IgD-negative memory B cell (primary cell): ENCODE measurements at regions not wholly inside any gene's neighbourhood (a gene's known extent, or its start where the extent isn't known, plus 50 kb on each side); places are given as distances from the start of the nearest gene placed in this dataset.

Experiments
- H3K27ac Mint-ChIP-seq, 3 donors: one replicate each; pipeline ENCODE4 v1.8.0; 2020 to 2022; ENCODE audit warnings: mild to moderate bottlenecking in 3 of 3, mixed read lengths in 3 of 3, moderate library complexity in 1 of 3
- H3K27me3 Mint-ChIP-seq: one replicate; pipeline ENCODE4 v1.8.0; 2021; ENCODE audit warnings: mixed read lengths
- H3K36me3 Mint-ChIP-seq: one replicate; pipeline ENCODE4 v1.8.0; 2020; ENCODE audit warnings: mild to moderate bottlenecking, mixed read lengths
- H3K4me1 Mint-ChIP-seq, 3 donors: one replicate each; pipeline ENCODE4 v1.8.0; 2020 to 2022; ENCODE audit warnings: mixed read lengths in 3 of 3, mild to moderate bottlenecking in 1 of 3
- H3K4me3 Mint-ChIP-seq, 4 donors: one replicate each; pipeline ENCODE4 v1.8.0; 2020 to 2022; ENCODE audit warnings: mild to moderate bottlenecking in 4 of 4, mixed read lengths in 4 of 4, moderate library complexity in 3 of 4
- H3K9me3 Mint-ChIP-seq, 3 donors: one replicate each; pipeline ENCODE4 v1.8.0; 2020 to 2021; ENCODE audit warnings: mixed read lengths in 3 of 3, mild to moderate bottlenecking in 1 of 3

DNA sequence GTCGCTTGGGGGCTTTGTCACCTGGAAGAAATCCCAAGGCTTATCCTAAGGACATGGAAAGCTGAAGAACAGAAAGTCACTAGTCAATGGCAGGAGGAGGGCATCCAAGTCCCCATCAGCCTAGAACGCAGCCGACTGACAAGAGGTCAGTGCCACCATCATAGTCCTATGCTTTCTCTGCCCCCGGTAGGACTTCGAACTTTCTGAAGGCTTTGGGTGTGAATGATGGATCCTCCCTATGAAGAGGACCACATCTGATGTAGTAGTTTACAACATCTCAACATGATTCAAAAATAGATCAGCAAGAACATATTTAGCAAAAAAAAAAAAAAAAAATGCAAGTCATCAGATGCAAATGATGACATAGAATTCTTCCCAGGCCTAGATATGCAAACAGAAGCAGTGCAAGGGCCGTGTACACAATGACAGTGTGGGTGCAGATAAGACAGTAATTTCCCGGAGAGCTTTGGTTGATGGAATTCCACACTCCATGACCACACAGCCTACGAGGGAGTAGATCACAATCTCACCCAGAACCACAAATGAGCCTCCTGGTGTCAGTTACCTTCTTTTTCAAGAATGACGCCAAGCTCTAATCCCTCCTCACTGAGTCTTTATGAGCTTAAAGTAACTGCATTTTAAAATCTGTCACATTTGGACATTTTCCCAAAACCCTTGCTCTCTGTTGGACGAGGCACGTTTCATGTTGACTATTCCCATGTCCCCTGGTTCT, 88.2 kb downstream of the PSMG1 start:
- peaks cover 0 to 7% (median 6%) of the 10 kb centered on the region in 3 donors for H3K4me1 Mint-ChIP-seq
- H3K36me3 Mint-ChIP-seq: peaks cover 1% of the 10 kb centered on the region
- no peak overlapping the region for H3K4me3 Mint-ChIP-seq
- no peaks in the 10 kb centered on the region for H3K9me3 Mint-ChIP-seq
- H3K27me3 Mint-ChIP-seq: peaks cover 5% of the 10 kb centered on the region
- H3K27ac Mint-ChIP-seq: no peak overlapping the region

DNA sequence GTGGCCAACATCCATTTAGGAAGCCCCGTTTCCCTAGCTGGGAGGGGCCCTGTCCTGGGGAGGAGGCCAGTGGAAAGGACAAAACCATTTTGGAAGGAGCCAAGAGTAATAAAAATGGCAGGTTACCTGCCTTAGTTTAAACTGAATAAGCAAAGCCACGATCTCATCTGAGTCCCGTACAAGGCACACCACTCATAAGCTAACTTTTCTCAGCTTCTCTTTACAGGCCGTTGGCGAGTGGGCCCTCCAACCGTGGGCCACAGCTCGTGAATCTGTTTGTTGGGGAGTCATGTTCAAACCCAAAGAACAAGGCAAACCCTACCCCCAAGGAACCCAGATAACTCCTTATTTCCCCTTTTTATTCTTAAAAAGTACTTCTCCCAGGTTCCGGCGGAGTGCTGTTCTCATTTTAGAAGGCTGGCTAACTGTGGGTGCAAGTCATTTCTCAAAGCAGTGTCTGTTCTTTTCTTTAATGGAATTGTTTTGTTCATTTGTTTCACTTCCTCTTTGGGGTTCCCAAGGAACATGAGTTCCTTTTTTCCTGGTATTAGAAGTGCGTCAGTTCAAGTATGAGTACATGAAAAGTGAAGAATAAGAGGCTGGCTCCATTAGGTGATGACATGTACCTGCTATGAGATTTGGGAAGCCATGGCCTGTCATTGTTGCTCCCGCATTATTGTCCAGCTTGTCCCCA, 89.0 kb downstream of the PSMG1 start:
- Mint-ChIP-seq H3K9me3 (no peaks in the 10 kb centered on the region), H3K4me1 (peaks cover 0 to 7% (median 6%) of the 10 kb centered on the region in 3 donors), H3K36me3 (peaks cover 1% of the 10 kb centered on the region), H3K27ac (no peak overlapping the region), H3K27me3 (peaks cover 5% of the 10 kb centered on the region), H3K4me3 (no peak overlapping the region)

DNA sequence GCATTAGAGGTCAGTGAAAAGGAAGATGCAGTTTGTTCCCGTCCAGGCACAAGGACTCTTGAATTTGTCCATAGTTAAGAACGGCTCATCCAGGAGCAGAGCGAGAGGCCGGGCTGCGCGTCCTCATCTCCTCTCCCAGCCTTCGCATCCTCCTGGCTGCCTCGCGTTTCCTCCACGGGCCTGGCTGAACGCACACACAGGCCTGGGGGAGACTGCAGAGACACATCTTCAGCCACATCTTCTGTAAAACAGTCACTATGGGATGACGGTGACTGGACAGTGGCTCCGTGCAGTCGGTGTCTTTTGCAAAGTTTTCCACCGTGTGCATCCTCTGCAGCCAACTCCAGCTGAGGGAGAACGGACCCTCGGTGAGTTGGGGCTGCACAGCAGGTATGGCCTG, 89.7 kb downstream of the PSMG1 start:
- Mint-ChIP-seq H3K4me1 (peaks cover 0 to 7% (median 6%) of the 10 kb centered on the region in 3 donors), H3K4me3 (no peak overlapping the region), H3K9me3 (no peaks in the 10 kb centered on the region), H3K27me3 (peaks cover 5% of the 10 kb centered on the region), H3K27ac (no peak overlapping the region), H3K36me3 (peaks cover 1% of the 10 kb centered on the region)

DNA sequence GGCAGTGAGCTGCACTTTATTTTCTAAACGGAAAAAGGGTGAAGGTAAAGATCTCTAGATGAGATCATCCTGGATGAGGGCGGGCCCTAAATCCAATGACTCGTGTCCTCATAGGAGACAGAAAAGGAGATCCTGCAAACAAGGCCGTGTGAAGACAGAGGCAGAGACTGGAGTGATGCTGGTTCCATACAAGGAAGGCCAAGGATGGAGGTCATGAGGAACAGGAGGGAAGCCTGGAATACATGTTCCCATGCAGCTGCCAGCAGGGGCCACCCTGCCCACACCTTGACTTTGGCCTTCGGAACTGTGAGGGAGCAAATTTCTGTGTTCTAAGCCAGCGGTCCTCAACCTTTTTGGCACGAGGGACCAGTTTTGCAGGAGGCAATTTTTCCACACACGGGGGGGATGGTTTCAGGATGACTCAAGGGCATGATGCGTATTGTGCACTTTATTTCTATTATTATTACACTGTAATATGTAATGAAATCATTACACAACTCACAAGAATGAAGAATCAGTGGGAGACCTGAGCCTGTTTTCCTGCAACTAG, 94.3 kb downstream of the PSMG1 start:
- H3K4me3 Mint-ChIP-seq: no peak overlapping the region
- peaks cover 0 to 3% (median 1%) of the 10 kb centered on the region in 3 donors for H3K4me1 Mint-ChIP-seq
- H3K27me3 Mint-ChIP-seq: peaks cover 6% of the 10 kb centered on the region
- no peaks in the 10 kb centered on the region for H3K36me3 Mint-ChIP-seq
- no peak overlapping the region for H3K27ac Mint-ChIP-seq
- no peaks in the 10 kb centered on the region for H3K9me3 Mint-ChIP-seq

DNA sequence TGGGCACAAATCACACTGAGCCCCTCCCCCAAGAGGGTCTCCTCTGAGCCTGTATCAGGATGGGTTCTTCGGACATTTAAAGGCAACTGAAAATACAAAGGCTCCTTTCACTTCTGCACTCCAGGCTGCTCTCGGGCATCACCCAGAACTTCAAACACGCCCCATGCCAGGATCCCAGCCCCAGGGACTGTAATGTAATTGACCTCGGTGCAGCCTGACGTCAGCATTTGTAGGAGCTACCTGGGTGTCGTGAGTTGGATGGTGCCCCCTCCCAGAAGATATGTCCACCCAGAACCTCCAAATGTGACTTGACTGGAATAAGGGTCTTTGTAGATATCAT, 95.2 kb downstream of the PSMG1 start:
- H3K36me3 Mint-ChIP-seq: no peaks in the 10 kb centered on the region
- peaks cover 6% of the 10 kb centered on the region for H3K27me3 Mint-ChIP-seq
- H3K27ac Mint-ChIP-seq: no peak overlapping the region
- H3K4me3 Mint-ChIP-seq: no peak overlapping the region
- H3K9me3 Mint-ChIP-seq: no peaks in the 10 kb centered on the region
- no peaks in the 10 kb centered on the region for H3K4me1 Mint-ChIP-seq

DNA sequence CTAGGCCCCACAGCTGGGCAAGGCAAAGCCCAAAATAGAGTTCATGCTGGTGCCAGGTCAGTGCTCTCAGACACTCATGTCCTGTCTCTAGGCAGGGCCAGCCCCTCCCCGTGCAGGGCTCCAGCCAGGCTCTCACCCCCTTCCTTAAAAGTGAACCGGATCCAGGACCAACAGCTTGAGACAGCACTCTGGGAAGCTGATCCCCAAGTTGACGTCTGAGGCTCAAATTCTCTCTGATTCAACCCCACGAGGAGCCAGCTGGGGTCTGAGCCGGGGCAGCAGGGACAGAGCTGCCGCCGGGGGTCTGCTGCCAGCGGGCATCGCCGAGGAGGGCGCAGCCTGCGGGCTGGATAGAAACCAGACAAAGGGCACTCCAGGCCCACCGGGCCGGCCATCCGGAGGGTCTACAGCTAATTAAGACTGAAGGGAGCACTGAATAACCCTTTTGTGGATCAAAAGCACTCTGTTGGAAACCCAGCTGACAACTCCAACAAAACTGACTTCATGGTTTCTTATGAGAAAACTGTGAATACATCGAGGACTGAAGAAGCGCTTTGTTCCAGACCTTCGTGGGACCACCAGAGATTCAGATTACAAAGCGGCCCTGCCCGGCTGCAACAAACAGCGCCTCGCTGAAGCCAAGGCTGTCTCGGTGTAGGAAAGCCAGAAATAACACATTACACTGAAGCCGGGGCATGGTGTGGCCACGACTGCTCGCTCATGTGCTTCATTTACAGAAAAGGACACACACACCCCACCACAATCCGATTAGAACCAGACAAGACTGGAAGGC, 95.8 kb downstream of the PSMG1 start:
- Mint-ChIP-seq H3K9me3 (no peaks in the 10 kb centered on the region), H3K4me3 (no peak overlapping the region), H3K27me3 (peaks cover 9% of the 10 kb centered on the region), H3K4me1 (no peaks in the 10 kb centered on the region), H3K36me3 (no peaks in the 10 kb centered on the region), H3K27ac (no peak overlapping the region)

DNA sequence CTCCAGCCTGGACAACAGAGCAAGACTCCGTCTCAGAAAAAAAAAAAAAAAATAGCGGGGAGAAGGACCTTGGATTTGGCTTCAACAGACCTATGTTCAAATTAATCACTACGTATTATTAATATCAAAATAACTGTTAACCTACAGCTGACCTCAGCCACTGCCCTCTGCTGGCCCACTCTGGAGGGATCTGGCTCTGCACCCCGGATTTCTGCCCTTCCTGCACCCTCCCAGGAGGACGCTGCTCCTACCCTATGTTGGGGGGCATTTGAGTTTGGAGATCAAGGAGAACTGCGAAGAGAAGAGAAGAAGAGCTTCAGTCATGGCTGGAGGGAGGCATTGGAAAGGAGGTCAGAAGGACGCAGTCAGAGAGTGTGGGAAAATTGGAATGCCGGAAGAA, 96.7 kb downstream of the PSMG1 start:
- Mint-ChIP-seq H3K27me3 (peaks cover 10% of the 10 kb centered on the region), H3K27ac (no peak overlapping the region), H3K4me1 (no peaks in the 10 kb centered on the region), H3K36me3 (no peaks in the 10 kb centered on the region), H3K4me3 (no peak overlapping the region), H3K9me3 (no peaks in the 10 kb centered on the region)

DNA sequence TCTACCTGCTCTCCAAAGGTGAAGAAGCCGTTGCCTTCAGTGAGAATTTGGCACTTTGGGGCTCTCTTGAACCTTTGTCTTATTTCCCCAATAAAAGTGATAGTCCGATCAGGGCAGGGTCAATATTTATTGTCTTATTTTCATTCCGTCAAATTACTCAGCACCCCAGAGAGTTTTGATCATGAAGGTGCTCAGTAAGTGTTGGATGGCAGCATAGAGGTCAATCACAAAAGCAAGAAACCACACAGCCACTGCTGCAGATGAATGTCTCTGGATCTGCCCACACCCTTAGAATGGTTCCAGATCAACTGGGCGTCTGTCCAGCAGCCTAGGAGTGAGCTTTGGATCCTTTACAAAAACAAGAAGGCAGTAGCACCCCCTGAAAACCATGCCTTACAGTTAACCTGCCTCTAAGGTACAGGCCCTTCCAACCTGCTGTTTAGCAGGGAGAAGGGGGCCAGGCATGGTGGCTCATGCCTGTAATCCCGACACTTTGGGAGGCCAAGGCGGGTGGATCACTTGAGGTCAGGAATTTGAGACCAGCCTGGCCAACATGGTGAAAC, 97.3 kb downstream of the PSMG1 start:
- H3K4me1 Mint-ChIP-seq: no peaks in the 10 kb centered on the region
- H3K27me3 Mint-ChIP-seq: peaks cover 13% of the 10 kb centered on the region
- H3K9me3 Mint-ChIP-seq: no peaks in the 10 kb centered on the region
- no peak overlapping the region for H3K27ac Mint-ChIP-seq
- no peaks in the 10 kb centered on the region for H3K36me3 Mint-ChIP-seq
- H3K4me3 Mint-ChIP-seq: no peak overlapping the region

DNA sequence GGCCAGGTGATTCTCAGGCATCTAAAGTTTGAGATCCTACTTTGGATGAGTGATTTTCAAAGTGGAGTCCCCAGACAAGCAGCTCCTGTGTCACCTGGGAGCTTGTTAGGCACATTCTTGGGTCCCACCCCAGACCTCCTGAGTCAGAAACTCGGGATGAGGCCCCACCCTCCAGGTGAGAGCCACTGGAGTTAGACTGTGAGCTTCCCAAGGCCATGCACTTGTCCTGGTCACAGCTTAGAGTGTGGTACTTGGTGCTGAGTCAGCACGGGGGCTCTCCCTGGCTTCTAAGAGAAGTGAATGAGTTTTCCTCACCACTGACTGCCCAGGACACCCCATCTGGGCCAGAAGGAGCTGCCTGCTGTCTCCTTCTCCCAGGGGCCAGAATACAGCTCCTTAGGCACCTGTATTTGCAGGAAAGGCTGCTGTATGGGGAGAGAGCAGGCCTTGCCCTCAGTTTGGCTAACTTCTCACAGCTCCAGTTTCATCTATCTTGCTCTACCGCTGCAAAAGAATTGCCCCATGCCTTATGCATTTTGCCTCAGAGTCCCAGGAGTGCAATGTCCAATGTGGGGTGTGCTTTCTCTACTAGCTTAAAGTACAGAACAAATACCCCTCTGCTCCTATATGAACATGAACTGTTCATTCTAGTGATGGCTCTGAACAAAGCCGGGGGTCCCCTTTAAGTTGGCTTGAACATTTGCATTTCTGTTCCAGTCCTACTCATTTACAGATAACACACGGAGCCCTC, 98.1 kb downstream of the PSMG1 start:
- Mint-ChIP-seq H3K27me3 (peaks cover 11% of the 10 kb centered on the region), H3K27ac (no peak overlapping the region), H3K9me3 (no peaks in the 10 kb centered on the region), H3K4me3 (no peak overlapping the region), H3K36me3 (no peaks in the 10 kb centered on the region), H3K4me1 (no peaks in the 10 kb centered on the region)

DNA sequence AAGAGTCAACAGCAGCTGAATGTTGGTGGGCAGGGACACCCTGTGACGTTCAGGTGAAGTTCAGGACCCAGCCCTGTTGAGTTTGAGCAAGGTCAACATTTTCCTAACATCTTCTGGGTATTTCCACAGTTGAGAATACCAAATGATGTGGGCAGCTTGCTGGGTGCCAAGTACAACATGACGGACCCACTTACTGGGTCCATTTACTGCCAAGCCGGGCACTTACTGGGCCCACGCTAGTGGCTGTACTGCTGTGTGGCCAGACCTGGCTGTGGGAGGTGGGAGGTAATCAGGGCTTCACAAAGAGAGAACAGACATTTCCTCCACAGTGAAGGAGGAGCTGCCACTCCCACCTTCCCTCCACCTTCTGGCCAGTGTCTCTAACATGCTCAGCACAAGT, 99.2 kb downstream of the PSMG1 start:
- no peak overlapping the region for H3K4me3 Mint-ChIP-seq
- no peaks in the 10 kb centered on the region for H3K36me3 Mint-ChIP-seq
- H3K4me1 Mint-ChIP-seq: no peaks in the 10 kb centered on the region
- no peaks in the 10 kb centered on the region for H3K9me3 Mint-ChIP-seq
- no peak overlapping the region for H3K27ac Mint-ChIP-seq
- H3K27me3 Mint-ChIP-seq: peaks cover 14% of the 10 kb centered on the region

DNA sequence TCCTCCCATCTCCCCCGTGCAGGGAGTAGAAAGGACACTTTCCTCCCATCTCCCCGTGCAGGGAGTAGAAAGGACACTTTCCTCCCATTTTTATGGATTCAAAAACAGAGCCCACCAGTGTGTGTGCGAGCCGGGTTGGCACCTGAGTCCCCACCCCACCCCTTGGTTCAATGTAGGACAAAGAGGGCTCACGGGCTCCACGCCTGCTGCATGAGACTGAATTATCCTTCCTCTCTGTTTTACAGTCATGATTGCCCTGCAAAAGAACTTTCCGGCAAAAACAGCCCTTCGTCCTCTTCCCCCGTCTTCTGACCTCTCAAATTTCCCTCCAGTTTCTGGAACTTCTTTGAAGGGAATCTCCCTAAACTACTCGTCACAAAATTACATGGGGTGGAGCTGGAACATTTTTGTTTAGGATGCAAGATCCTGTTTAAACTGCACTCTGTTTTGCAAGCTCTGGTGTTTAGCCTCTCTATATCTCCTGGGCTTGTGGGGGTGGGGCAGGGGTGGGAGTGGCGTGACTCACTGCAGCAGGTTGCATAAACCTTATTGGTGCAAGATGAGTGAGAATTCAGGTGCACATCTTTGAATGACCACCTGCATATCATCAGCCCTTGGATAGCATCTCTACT, 99.8 kb downstream of the PSMG1 start:
- peaks cover 14% of the 10 kb centered on the region for H3K27me3 Mint-ChIP-seq
- H3K4me1 Mint-ChIP-seq: no peaks in the 10 kb centered on the region
- H3K4me3 Mint-ChIP-seq: no peak overlapping the region
- H3K9me3 Mint-ChIP-seq: no peaks in the 10 kb centered on the region
- no peaks in the 10 kb centered on the region for H3K36me3 Mint-ChIP-seq
- H3K27ac Mint-ChIP-seq: no peak overlapping the region

DNA sequence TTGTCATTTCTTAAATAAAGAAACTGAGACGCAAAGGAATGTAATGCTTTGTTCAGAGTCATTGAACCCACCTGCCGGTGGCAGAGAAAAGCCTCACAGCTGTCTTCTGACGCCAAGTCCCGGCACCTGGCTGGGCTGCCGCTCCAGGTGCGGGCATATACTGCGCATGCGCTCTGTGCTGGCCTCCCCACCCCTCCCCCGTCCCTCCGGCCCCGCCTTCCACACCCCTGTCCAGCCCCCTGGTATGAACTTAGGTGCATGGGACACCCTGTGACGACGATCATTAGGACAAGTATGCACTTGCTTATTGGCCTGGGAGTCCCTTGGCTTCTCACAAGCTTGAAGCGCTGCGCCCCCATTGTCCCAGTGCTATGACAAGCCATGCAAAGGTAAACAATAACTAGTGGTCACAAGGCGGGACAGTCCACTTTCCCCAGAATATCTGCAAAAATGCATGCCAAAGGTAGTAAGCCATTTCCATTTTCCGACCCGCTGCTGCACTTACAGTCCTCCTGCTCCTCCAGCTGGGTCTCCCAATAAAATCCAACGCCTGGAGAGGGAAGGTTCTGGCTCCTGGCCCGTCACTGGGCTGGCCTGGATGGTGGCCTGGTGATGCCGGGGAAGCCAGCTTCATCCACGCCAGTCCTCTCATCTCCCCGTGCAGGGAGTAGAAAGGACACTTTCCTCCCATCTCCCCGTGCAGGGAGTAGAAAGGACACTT, 100.4 kb downstream of the PSMG1 start:
- no peaks in the 10 kb centered on the region for H3K36me3 Mint-ChIP-seq
- no peak overlapping the region for H3K27ac Mint-ChIP-seq
- H3K27me3 Mint-ChIP-seq: peaks cover 14% of the 10 kb centered on the region
- H3K9me3 Mint-ChIP-seq: no peaks in the 10 kb centered on the region
- no peak overlapping the region for H3K4me3 Mint-ChIP-seq
- H3K4me1 Mint-ChIP-seq: no peaks in the 10 kb centered on the region

DNA sequence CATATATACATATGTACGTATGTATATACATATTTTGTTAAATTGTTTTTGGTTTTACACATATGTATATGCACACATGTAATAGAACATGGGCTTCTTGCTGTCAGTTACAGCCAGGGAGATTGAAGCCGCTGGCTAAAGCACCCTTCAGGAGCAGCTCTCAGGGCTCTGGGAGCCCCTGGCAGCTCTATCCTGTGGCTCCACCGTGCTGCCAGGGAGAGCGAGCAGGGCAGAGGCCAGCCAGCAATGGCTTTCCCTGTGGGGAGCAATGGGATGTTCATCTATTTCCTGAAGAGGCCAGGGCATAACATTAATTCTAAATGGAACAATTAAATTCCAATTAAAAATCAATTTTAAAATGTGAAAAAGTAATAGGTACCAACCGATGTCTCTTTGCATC, 102.9 kb downstream of the PSMG1 start:
- H3K9me3 Mint-ChIP-seq: peaks cover 0 to 3% (median 0%) of the 10 kb centered on the region in 3 donors
- H3K27me3 Mint-ChIP-seq: peaks cover 11% of the 10 kb centered on the region
- H3K4me3 Mint-ChIP-seq: no peak overlapping the region
- no peaks in the 10 kb centered on the region for H3K4me1 Mint-ChIP-seq
- H3K27ac Mint-ChIP-seq: no peak overlapping the region
- H3K36me3 Mint-ChIP-seq: no peaks in the 10 kb centered on the region

DNA sequence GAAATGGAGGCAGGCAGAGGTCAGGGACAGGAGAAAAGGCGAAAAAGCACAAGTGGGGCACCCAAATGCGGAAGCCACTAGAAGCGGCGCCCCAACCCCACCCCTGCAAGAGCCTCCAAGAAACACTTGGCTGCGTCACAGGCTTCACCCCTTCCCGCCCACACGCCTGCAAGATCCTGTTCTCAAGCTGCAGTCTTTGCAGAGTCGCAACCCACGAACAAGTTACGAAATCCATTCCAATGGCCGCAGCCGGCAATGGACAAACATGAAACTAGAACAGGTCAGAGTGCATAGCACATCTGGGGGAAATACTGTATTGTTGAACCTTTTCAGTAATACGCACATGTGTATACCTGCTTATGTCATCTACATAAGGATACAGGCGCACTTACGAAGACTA, 103.6 kb downstream of the PSMG1 start:
- H3K9me3 Mint-ChIP-seq: peaks cover 3 to 5% (median 3%) of the 10 kb centered on the region in 3 donors
- H3K27ac Mint-ChIP-seq: no peak overlapping the region
- no peaks in the 10 kb centered on the region for H3K4me1 Mint-ChIP-seq
- H3K27me3 Mint-ChIP-seq: peaks cover 11% of the 10 kb centered on the region
- no peak overlapping the region for H3K4me3 Mint-ChIP-seq
- no peaks in the 10 kb centered on the region for H3K36me3 Mint-ChIP-seq
